D721Med (cell line): ENCODE measurements at regions not wholly inside any gene's neighbourhood (a gene's known extent, or its start where the extent isn't known, plus 50 kb on each side); places are given as distances from the start of the nearest gene placed in this dataset.
A peak's percentile ranks its signal among the peaks of the same experiment; 100 is the strongest.

Experiments used
- DNase-seq: peaks from one replicate; pipeline ENCODE4 v3.0.0; 2011; ENCODE audit warnings: low spot score; ENCODE audit not compliant: insufficient read length
- FAIRE-seq: peaks from 2 replicates; lab custom pipeline; 2011; peaks lifted over from hg19 to GRCh38; lab: Jason Lieb, UNC
- TF ChIP-seq, protein P1 (sequence below): IDR thresholded peaks from 2 replicates; pipeline ENCODE4 v1.5.1; 2012; ENCODE audit warnings: mild to moderate bottlenecking, control low read depth; ENCODE audit not compliant: insufficient read depth; ENCODE audit errors: missing control alignments

DNA sequence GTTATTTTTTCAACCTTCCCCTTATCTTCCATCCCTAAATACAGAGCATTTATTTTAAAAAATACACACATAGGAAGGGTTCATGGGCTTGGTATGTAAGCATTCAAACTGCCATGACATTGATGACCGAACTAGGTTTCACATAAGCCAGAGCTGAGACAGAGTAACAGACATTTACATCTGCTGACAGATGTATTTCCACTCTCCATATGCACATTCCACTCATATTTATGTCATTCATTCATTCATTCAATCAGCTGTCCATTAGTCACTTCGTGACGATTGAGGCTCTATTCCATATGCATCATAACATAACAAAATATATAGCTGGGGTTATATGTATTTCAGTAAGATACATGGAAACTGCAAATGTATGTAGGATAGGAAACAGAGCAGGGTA lies 145.5 kb upstream of the OTX2 start:
- FAIRE-seq (no peak), DNase-seq (no peak)
- TF ChIP-seq, protein P1, sequence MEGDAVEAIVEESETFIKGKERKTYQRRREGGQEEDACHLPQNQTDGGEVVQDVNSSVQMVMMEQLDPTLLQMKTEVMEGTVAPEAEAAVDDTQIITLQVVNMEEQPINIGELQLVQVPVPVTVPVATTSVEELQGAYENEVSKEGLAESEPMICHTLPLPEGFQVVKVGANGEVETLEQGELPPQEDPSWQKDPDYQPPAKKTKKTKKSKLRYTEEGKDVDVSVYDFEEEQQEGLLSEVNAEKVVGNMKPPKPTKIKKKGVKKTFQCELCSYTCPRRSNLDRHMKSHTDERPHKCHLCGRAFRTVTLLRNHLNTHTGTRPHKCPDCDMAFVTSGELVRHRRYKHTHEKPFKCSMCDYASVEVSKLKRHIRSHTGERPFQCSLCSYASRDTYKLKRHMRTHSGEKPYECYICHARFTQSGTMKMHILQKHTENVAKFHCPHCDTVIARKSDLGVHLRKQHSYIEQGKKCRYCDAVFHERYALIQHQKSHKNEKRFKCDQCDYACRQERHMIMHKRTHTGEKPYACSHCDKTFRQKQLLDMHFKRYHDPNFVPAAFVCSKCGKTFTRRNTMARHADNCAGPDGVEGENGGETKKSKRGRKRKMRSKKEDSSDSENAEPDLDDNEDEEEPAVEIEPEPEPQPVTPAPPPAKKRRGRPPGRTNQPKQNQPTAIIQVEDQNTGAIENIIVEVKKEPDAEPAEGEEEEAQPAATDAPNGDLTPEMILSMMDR, result no peak

DNA sequence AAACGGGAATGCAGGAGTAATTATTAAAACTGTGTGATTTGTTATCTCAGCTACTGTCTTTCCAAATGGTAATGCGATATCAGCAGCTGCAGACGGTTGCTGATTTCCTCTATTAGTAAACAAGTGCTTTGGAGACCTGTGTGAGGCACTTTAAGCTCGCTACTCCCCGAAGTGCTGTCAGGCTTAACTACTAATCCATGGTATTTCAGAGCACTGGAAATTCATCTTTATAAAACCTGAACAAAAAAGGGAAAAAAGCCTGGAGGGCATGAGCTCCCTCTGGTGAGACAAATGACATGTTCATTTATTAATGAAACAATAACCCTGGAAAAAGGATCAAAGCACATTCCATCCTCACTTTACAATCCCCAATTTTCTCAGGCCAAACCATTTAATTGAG lies 143.6 kb upstream of the OTX2 start:
- DNase-seq (no peak), FAIRE-seq (peak; percentile 82)
- TF ChIP-seq, protein P1, result peak; percentile 40

DNA sequence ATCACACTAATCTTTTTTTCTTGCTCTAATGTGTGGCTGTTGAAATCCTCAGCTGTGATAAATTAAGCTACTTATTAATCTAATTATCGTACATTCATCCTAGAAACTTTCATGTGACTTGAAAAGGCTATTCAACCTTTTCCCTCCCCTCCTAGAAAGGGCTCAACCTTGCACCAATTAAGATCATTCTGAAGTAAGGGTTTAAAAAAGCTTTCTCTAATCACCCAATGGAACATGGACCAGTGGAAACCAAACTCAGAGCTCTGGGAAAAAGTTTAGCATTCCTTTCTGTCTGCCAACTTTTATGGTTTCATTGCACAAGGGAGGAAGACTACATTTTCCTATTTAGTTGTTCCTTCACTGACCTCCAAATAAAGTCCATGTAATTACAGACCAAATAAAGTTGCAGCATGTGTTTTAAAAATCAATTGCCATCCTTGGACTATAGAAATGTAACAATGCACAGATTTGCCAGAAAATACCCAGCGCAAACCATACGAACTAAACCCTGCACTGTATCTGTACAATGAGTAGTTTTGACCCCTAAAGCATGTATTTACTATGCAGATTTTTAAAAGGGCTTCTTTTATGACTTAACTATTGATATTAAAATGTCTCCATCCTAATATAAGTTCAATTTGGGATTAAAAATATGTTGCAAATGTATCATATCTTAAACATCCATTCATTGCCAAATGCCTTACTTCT lies 142.6 kb upstream of the OTX2 start:
- DNase-seq (no peak), FAIRE-seq (peak; percentile 25)
- TF ChIP-seq, protein P1, result no peak

DNA sequence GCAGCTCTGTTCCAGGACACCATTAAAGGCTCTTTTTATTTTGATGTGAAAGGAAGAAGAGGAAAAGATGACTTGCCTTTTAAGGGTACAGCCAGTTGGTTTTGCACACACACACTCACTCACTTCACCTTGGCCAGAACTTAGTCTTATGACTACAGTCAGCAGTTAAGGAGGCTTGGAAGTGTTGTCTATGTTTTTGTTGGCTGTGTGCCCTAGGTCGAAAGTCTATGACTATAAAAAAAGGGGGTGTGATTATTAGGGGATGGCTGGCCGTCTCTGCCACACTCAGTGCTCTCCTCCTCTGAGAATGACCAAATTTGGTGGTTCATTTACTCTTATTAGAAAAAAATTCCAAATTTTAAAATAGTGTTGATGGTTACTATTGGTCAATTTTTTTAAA lies 139.5 kb upstream of the OTX2 start:
- TF ChIP-seq, protein P1, result no peak
- no peak for DNase-seq
- no peak for FAIRE-seq

DNA sequence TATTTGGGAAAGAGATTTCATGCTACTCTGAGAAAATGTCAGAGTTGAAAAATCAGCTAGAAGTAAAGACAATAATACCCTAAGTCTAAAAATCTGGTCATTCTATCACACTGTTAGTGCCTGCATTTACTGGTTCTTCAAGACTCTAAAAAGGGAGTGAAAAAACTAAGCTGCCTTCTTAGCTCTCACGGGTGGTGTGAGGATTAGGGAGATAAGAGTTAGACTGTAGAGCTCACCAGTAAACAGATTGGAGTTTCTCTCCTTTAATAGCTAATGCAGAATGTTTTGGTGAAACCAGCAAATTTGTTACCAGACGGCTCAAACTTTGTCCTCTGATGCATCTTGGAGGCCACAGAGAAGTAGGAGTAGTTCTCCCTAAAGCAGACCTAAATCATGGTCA lies 135.0 kb upstream of the OTX2 start:
- peak; percentile 97 for FAIRE-seq
- DNase-seq, result no peak
- TF ChIP-seq, protein P1, result no peak

DNA sequence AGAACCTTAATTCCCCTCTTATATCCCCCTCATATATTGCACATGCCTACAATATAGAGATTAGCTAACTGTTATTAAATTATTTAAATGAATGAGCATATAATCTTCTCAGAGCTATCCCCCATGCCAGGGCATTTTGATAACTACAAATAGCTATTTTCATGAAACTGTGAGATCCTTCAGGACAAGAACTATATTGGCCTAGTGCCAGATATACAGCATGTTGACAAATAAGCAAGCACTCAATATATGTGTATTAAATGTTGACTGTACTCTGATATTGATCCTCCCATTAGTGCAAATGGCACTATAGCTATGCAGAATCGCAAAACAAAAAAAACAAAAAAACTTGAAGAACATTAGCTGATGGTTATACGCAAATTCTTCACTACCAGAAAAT lies 134.1 kb upstream of the OTX2 start:
- DNase-seq (no peak), FAIRE-seq (peak; percentile 16)
- TF ChIP-seq, protein P1, result no peak

DNA sequence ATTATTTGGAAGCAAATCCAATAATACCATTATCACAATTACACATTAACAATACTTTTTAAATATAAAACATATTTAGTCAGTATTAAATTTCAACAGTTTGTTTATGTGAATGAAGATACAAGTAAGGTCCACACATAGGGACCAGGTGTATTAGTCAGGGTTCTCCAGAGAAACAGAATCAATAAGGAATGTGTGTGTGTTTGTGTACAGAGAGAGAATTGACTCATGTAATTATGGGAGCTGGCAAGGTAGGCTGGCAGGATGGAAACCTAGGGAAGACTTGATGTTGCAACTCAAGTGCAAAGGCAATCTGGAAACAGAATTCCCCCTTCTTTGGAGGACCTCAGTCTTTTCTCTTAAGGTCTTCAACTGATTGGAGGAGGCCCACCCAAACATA lies 123.2 kb upstream of the OTX2 start:
- TF ChIP-seq, protein P1, result no peak
- no peak for FAIRE-seq
- no peak for DNase-seq
